ENCODE measurements at regions not wholly inside any gene's neighbourhood (a gene's known extent, or its start where the extent isn't known, plus 50 kb on each side); places are given as distances from the start of the nearest gene placed in this dataset.

GRCh38 chr6:150299873-150300485 is 68.8 kb upstream of the IYD start:
- POLR2A ChIA-PET = no interaction called here
- no peaks in the 10 kb centered on the region for H3K36me3 ChIP-seq (replicated peaks in 1 of 2; ENCODE audit: control extremely low read depth in 1 of 2, control insufficient read depth in 1 of 2, extremely low read depth in 1 of 2, insufficient read depth in 2 of 2, low read length in 1 of 2)
- peaks cover 0 to 15% (median 1%) of the 10 kb centered on the region in 4 experiments for H3K27me3 ChIP-seq (replicated peaks in 1 of 4; ENCODE audit: control extremely low read depth in 1 of 4, control insufficient read depth in 3 of 4, insufficient read depth in 4 of 4, low read length in 3 of 4)
- no peak overlapping the region for H3K27ac ChIP-seq (ENCODE audit: low read length in 2 of 2)
- Mint-ChIP-seq H3K27ac (no peak overlapping the region), H3K9me3 (ENCODE audit: insufficient read depth) (peaks cover 9% of the 10 kb centered on the region), H3K4me3 (no peak overlapping the region), H3K27me3 (peaks cover 20% of the 10 kb centered on the region), H3K4me1 (no peaks in the 10 kb centered on the region)
- peaks cover 0 to 24% (median 11%) of the 10 kb centered on the region in 3 donors for H3K9me3 ChIP-seq (ENCODE audit: control extremely low read depth in 1 of 3, control insufficient read depth in 2 of 3, insufficient read depth in 1 of 3, low read length in 2 of 3)
- WGBS (ENCODE audit: insufficient coverage) = 95% methylated on average over 8 of the region's 10 CpGs
- H2AFZ ChIP-seq (ENCODE audit: insufficient read depth, low read depth, low read length, poor library complexity, severe bottlenecking) = no peak overlapping the region
- no peak for DNase-seq
- no peak overlapping the region for H3K9ac ChIP-seq (ENCODE audit: low read length)
- H4K20me1 ChIP-seq (ENCODE audit: control insufficient read depth, insufficient read depth, low read length, poor library complexity, severe bottlenecking) = no peaks in the 10 kb centered on the region
- H3K4me2 ChIP-seq (replicated peaks; ENCODE audit: low read depth, low read length, poor library complexity, severe bottlenecking) = no peak overlapping the region
- ATAC-seq (ENCODE audit: low read depth) = no peak
- CTCF ChIA-PET = no interaction called here
- H3K79me2 ChIP-seq (ENCODE audit: control insufficient read depth, insufficient read depth, low read length) = no peaks in the 10 kb centered on the region
- no peak overlapping the region for H3K4me3 ChIP-seq (ENCODE audit: control extremely low read depth in 1 of 5, extremely low read depth in 1 of 5, insufficient read depth in 1 of 5, low read depth in 2 of 5, low read length in 4 of 5)
- H3K4me1 ChIP-seq (ENCODE audit: control insufficient read depth in 2 of 2, insufficient read depth in 2 of 2, low read length in 2 of 2) = no peaks in the 10 kb centered on the region
- intact Hi-C loops (cut with micrococcal nuclease) = no loop called here
- no peak for TF ChIP-seq EZH2 (IDR thresholded peaks at IDR 0.05; ENCODE audit: borderline replicate concordance, insufficient read depth, low read depth, low read length, poor library complexity, severe bottlenecking)
- TF ChIP-seq, protein P1, sequence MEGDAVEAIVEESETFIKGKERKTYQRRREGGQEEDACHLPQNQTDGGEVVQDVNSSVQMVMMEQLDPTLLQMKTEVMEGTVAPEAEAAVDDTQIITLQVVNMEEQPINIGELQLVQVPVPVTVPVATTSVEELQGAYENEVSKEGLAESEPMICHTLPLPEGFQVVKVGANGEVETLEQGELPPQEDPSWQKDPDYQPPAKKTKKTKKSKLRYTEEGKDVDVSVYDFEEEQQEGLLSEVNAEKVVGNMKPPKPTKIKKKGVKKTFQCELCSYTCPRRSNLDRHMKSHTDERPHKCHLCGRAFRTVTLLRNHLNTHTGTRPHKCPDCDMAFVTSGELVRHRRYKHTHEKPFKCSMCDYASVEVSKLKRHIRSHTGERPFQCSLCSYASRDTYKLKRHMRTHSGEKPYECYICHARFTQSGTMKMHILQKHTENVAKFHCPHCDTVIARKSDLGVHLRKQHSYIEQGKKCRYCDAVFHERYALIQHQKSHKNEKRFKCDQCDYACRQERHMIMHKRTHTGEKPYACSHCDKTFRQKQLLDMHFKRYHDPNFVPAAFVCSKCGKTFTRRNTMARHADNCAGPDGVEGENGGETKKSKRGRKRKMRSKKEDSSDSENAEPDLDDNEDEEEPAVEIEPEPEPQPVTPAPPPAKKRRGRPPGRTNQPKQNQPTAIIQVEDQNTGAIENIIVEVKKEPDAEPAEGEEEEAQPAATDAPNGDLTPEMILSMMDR (IDR thresholded peaks at IDR 0.05) = no peak

DNA sequence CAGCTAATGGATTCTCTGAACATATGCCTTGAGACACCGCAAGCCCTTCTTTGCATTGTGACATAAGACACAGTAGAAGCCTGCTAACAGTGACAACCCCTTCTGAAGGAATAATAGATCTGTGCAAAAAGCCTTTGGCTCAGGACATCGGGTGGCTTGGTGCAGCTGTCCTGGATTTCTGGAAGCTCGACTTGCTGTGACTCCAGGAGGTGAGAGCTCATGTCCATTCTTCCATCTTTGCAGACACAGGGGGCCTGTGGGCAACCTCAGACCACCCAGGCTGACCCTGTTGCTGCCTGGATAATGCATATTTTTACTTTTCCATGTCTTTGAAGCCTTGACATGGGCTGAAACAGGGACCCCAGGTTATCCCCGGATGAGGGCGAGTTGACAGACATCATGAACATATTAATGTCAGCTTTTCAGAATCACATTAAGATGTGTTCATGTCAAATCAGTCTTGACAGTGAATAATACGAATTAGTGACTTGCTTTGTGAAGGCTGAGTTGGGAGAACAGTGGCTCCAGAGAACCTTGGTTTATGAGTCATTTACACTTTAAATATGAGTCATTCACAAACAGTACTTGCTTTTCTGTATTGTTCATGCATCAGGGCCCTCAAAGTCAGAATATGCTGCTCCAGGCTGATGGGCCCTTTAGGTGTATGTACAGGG is 66.8 kb upstream of the IYD start:
- Histone ChIP-seq H3K9ac (ENCODE audit: low read length) (no peak overlapping the region), H3K4me2 (replicated peaks; ENCODE audit: low read depth, low read length, poor library complexity, severe bottlenecking) (no peak overlapping the region), H4K20me1 (ENCODE audit: control insufficient read depth, insufficient read depth, low read length, poor library complexity, severe bottlenecking) (no peaks in the 10 kb centered on the region), H3K27me3 (replicated peaks in 1 of 4; ENCODE audit: control extremely low read depth in 1 of 4, control insufficient read depth in 3 of 4, insufficient read depth in 4 of 4, low read length in 3 of 4) (peaks cover 0 to 3% (median 1%) of the 10 kb centered on the region in 4 experiments), H3K4me3 (ENCODE audit: control extremely low read depth in 1 of 5, extremely low read depth in 1 of 5, insufficient read depth in 1 of 5, low read depth in 2 of 5, low read length in 4 of 5) (no peak overlapping the region), H3K79me2 (ENCODE audit: control insufficient read depth, insufficient read depth, low read length) (no peaks in the 10 kb centered on the region), H2AFZ (ENCODE audit: insufficient read depth, low read depth, low read length, poor library complexity, severe bottlenecking) (no peak overlapping the region), H3K36me3 (replicated peaks in 1 of 2; ENCODE audit: control extremely low read depth in 1 of 2, control insufficient read depth in 1 of 2, extremely low read depth in 1 of 2, insufficient read depth in 2 of 2, low read length in 1 of 2) (no peaks in the 10 kb centered on the region), H3K27ac (ENCODE audit: low read length in 2 of 2) (no peak overlapping the region), H3K4me1 (ENCODE audit: control insufficient read depth in 2 of 2, insufficient read depth in 2 of 2, low read length in 2 of 2) (no peaks in the 10 kb centered on the region), H3K9me3 (ENCODE audit: control extremely low read depth in 1 of 3, control insufficient read depth in 2 of 3, insufficient read depth in 1 of 3, low read length in 2 of 3) (peaks cover 0 to 10% (median 7%) of the 10 kb centered on the region in 3 donors)
- no peak overlapping the region for H3K4me3 Mint-ChIP-seq
- no peaks in the 10 kb centered on the region for H3K4me1 Mint-ChIP-seq
- 86% methylated on average over 4 of the region's 6 CpGs for WGBS (ENCODE audit: insufficient coverage)
- peaks cover 9% of the 10 kb centered on the region for H3K9me3 Mint-ChIP-seq (ENCODE audit: insufficient read depth)
- TF ChIP-seq EZH2 (IDR thresholded peaks at IDR 0.05; ENCODE audit: borderline replicate concordance, insufficient read depth, low read depth, low read length, poor library complexity, severe bottlenecking) = no peak
- TF ChIP-seq, protein P1 (IDR thresholded peaks at IDR 0.05) = no peak
- ATAC-seq (ENCODE audit: low read depth) = peak; percentile 14
- no peak for DNase-seq
- ChIA-PET CTCF (interaction anchor here (1.0 to 1.4 kb wide), 4 partner anchors 93 to 590 kb away, joined by 3 to 4 read pairs (median 3); no protein-coding TSS in a partner anchor), POLR2A (no interaction called here)
- peak overlapping the region; percentile 29 for H3K27ac Mint-ChIP-seq
- peaks cover 24% of the 10 kb centered on the region for H3K27me3 Mint-ChIP-seq
- intact Hi-C loops (cut with micrococcal nuclease) = no loop called here

Data from B cell (primary cell).